ENCODE measurements at regions not wholly inside any gene's neighbourhood (a gene's known extent, or its start where the extent isn't known, plus 50 kb on each side); places are given as distances from the start of the nearest gene placed in this dataset.

GRCh38 chr21:16468184-16468583, 738.4 kb downstream of the USP25 start:
- TF ChIP-seq POLR2AphosphoS5 (IDR thresholded peaks at IDR 0.05; ENCODE audit: low read depth, low read length) = no peak
- TF ChIP-seq POLR2A (IDR thresholded peaks at IDR 0.05; ENCODE audit: low read depth, low read length) = no peak

Measured in GM12892 (cell line).